Stimulated activated CD8-positive, alpha-beta memory T cell treated with anti-CD3 and anti-CD28 coated beads, Interleukin-4, amount 100 ng/mL, for 48 hours (primary cell): ENCODE measurements at regions not wholly inside any gene's neighbourhood (a gene's known extent, or its start where the extent isn't known, plus 50 kb on each side); places are given as distances from the start of the nearest gene placed in this dataset.
"Not testable (repeated sequence)": the region's sequence is repeated elsewhere in the genome, so short reads cannot be mapped to it uniquely, and the experiment has no call there.

ENCODE experiments used
- DNase-seq: peaks from one replicate; pipeline ENCODE4 v3.0.0-alpha.2; 2020

- no peak for DNase-seq
Measured at GRCh38 chr12:105459760-105460330, 129.4 kb downstream of the C12orf75 start.

GRCh38 chr12:105461271-105461943, 130.9 kb downstream of the C12orf75 start:
- DNase-seq = no peak

GRCh38 chr12:105461944-105462762, 131.7 kb downstream of the C12orf75 start:
- DNase-seq = no peak

- no peak for DNase-seq
Measured at GRCh38 chr12:105462831-105463230, 132.3 kb downstream of the C12orf75 start.

- DNase-seq = no peak
Measured at GRCh38 chr12:105464406-105464805, 133.9 kb downstream of the C12orf75 start.

GRCh38 chr12:105466231-105466900, 135.9 kb downstream of the C12orf75 start:
- DNase-seq = no peak

GRCh38 chr12:105466901-105467598, 136.6 kb downstream of the C12orf75 start:
- DNase-seq = no peak

GRCh38 chr12:105467710-105468366, 137.3 kb downstream of the C12orf75 start:
- no peak for DNase-seq

GRCh38 chr12:105468464-105468863, 138.0 kb downstream of the C12orf75 start:
- no peak for DNase-seq

- DNase-seq = no peak
Measured at GRCh38 chr12:105469211-105469610, 138.7 kb downstream of the C12orf75 start.

- no peak for DNase-seq
Measured at GRCh38 chr12:105469701-105470100, 139.2 kb downstream of the C12orf75 start.

GRCh38 chr12:105470102-105470501, 139.6 kb downstream of the C12orf75 start:
- DNase-seq = no peak

GRCh38 chr12:105470601-105471000, 140.1 kb downstream of the C12orf75 start:
- DNase-seq = no peak

- DNase-seq = no peak
Measured at GRCh38 chr12:105474672-105475071, 144.2 kb downstream of the C12orf75 start.

- no peak for DNase-seq
Measured at GRCh38 chr12:105476616-105477015, 146.1 kb downstream of the C12orf75 start.

GRCh38 chr12:105477873-105478272, 147.4 kb downstream of the C12orf75 start:
- no peak for DNase-seq

GRCh38 chr12:105478788-105479187, 148.3 kb downstream of the C12orf75 start:
- not testable (repeated sequence) for DNase-seq

- no peak for DNase-seq
Measured at GRCh38 chr12:105479710-105480109, 149.2 kb downstream of the C12orf75 start.

- DNase-seq = no peak
Measured at GRCh38 chr12:105480162-105480561, 149.7 kb downstream of the C12orf75 start.

GRCh38 chr12:105481392-105482300, 151.2 kb downstream of the C12orf75 start:
- DNase-seq = no peak

- no peak for DNase-seq
Measured at GRCh38 chr12:105482951-105483350, 152.5 kb downstream of the C12orf75 start.
